H1 (cell line): ENCODE measurements at regions not wholly inside any gene's neighbourhood (a gene's known extent, or its start where the extent isn't known, plus 50 kb on each side); places are given as distances from the start of the nearest gene placed in this dataset.

Experiments used
- CTCF ChIA-PET: fragments of 300-600 bp; sonication (Branson Sonifier 250); formaldehyde crosslinking; loops from one replicate; lab custom pipeline; 2021; ENCODE audit not compliant: partially characterized antibody; lab: Charles Lee
- POLR2A ChIA-PET: fragments of 300-600 bp; sonication (Branson Sonifier 250); formaldehyde crosslinking; loops from one replicate; lab custom pipeline; 2021; ENCODE audit warnings: inconsistent platforms; ENCODE audit not compliant: partially characterized antibody; lab: Charles Lee
- DNase-seq, 2 experiments: peaks; one replicate each; pipeline versions ENCODE4 v3.0.0 to v3.0.0-alpha.2; 2010 to 2022; ENCODE audit warnings: low spot score in 2 of 2, low read depth in 1 of 2, mixed read lengths in 1 of 2
- FAIRE-seq: peaks from 2 replicates; lab custom pipeline; 2011; peaks lifted over from hg19 to GRCh38; lab: Jason Lieb, UNC
- H2AFZ ChIP-seq: 2 replicates; pipeline ENCODE4 v1.8.1; 2012; ENCODE audit warnings: low read length, inconsistent platforms
- H2AK5ac ChIP-seq: 2 replicates; pipeline ENCODE4 v1.6.1; 2013; ENCODE audit warnings: low read depth, low read length
- H2BK120ac ChIP-seq: replicated peaks from 2 replicates; pipeline ENCODE3; 2013; ENCODE audit warnings: low read depth, low read length, inconsistent platforms
- H2BK12ac ChIP-seq: 2 replicates; pipeline ENCODE4 v1.6.1; 2013; ENCODE audit warnings: low read depth, low read length
- H2BK15ac ChIP-seq: 2 replicates; pipeline ENCODE4 v1.6.1; 2013; ENCODE audit warnings: low read length
- H2BK20ac ChIP-seq: 2 replicates; pipeline ENCODE4 v1.6.1; 2013; ENCODE audit warnings: low read length
- H2BK5ac ChIP-seq: 2 replicates; pipeline ENCODE4 v1.6.1; 2013; ENCODE audit warnings: low read depth, low read length
- H3K14ac ChIP-seq: 2 replicates; pipeline ENCODE4 v1.6.1; 2013; ENCODE audit warnings: inconsistent platforms; ENCODE audit not compliant: insufficient read length
- H3K18ac ChIP-seq: 2 replicates; pipeline ENCODE4 v1.6.1; 2013; ENCODE audit warnings: low read length; ENCODE audit errors: extremely low read depth
- H3K23ac ChIP-seq: 2 replicates; pipeline ENCODE4 v1.6.1; 2013; ENCODE audit warnings: inconsistent platforms; ENCODE audit not compliant: insufficient read length
- H3K23me2 ChIP-seq: 2 replicates; pipeline ENCODE4 v1.6.1; 2013; ENCODE audit warnings: low read depth, low read length
- H3K27ac ChIP-seq: 2 replicates; pipeline ENCODE4 v1.6.1; 2011; ENCODE audit warnings: low read depth, low read length, inconsistent platforms
- H3K27me3 ChIP-seq, 4 experiments: replicated peaks in 1 of 4; 1 replicate in 1 of 4; 2 replicates in 3 of 4; pipeline versions ENCODE4 v1.6.1 to v1.8.1; 2011 to 2013; ENCODE audit warnings: low read length in 3 of 4, mild to moderate bottlenecking in 3 of 4, inconsistent platforms in 2 of 4, mixed read lengths in 2 of 4, moderate library complexity in 1 of 4; ENCODE audit not compliant: control insufficient read depth in 3 of 4, insufficient read depth in 3 of 4; ENCODE audit errors: extremely low read depth in 1 of 4
- H3K36me3 ChIP-seq, 4 experiments: 2 replicates each; pipeline versions ENCODE4 v1.6.1 to v1.8.1; 2011 to 2013; ENCODE audit warnings: mild to moderate bottlenecking in 4 of 4, low read length in 3 of 4, moderate library complexity in 2 of 4, control low read depth in 1 of 4, inconsistent platforms in 1 of 4; ENCODE audit not compliant: insufficient read depth in 4 of 4, control insufficient read depth in 2 of 4
- H3K4ac ChIP-seq: replicated peaks from 2 replicates; pipeline ENCODE3; 2013; ENCODE audit warnings: low read length, low read depth, mixed read lengths, inconsistent platforms; ENCODE audit not compliant: insufficient read length
- H3K4me1 ChIP-seq, 4 experiments: replicated peaks in 1 of 4; 1 replicate in 1 of 4; 2 replicates in 3 of 4; pipeline versions ENCODE4 v1.6.1 to v1.8.1; 2011 to 2013; ENCODE audit warnings: low read length in 3 of 4, inconsistent platforms in 2 of 4, mixed read lengths in 1 of 4; ENCODE audit not compliant: insufficient read depth in 4 of 4, control insufficient read depth in 3 of 4
- H3K4me2 ChIP-seq, 2 experiments: 2 replicates each; pipeline versions ENCODE4 v1.6.1 to v1.8.1; 2011 to 2013; ENCODE audit warnings: low read depth in 2 of 2, low read length in 2 of 2, control low read depth in 1 of 2, inconsistent platforms in 1 of 2, mild to moderate bottlenecking in 1 of 2; ENCODE audit not compliant: insufficient read depth in 1 of 2
- H3K4me3 ChIP-seq, 4 experiments: fragments of 200-600, 300-600 bp in 1 of 4; sonication (generic), shearing (Covaris generic), sonication (Bioruptor Twin) in 1 of 4; 2 replicates each; pipeline versions ENCODE4 v1.5.1 to v1.8.1; 2011 to 2016; ENCODE audit warnings: low read length in 4 of 4, low read depth in 3 of 4, control low read depth in 2 of 4, inconsistent platforms in 2 of 4, mild to moderate bottlenecking in 2 of 4, mixed read lengths in 1 of 4, moderate library complexity in 1 of 4; ENCODE audit not compliant: insufficient read depth in 2 of 4; ENCODE audit errors: extremely low read depth in 1 of 4
- H3K56ac ChIP-seq: replicated peaks from 2 replicates; pipeline ENCODE3; 2013; ENCODE audit warnings: low read depth, mild to moderate bottlenecking, mixed read lengths, low read length, inconsistent platforms; ENCODE audit not compliant: insufficient read length
- H3K79me1 ChIP-seq: 2 replicates; pipeline ENCODE4 v1.6.1; 2013; ENCODE audit warnings: low read depth, low read length, control low read depth
- H3K79me2 ChIP-seq, 2 experiments: 2 replicates each; pipeline versions ENCODE4 v1.6.1 to v1.8.1; 2012 to 2013; ENCODE audit warnings: low read length in 2 of 2, mild to moderate bottlenecking in 2 of 2, inconsistent platforms in 1 of 2; ENCODE audit not compliant: insufficient read depth in 2 of 2, control insufficient read depth in 1 of 2
- H3K9ac ChIP-seq, 4 experiments: replicated peaks in 1 of 4; 1 replicate in 1 of 4; 2 replicates in 3 of 4; pipeline versions ENCODE4 v1.6.1 to v1.8.1; 2011 to 2013; ENCODE audit warnings: low read depth in 3 of 4, low read length in 3 of 4, control low read depth in 2 of 4, mild to moderate bottlenecking in 2 of 4, moderate library complexity in 2 of 4, inconsistent platforms in 1 of 4; ENCODE audit errors: extremely low read depth in 1 of 4
- H3K9me3 ChIP-seq, 2 experiments: 2 replicates each; pipeline versions ENCODE4 v1.6.1 to v1.8.1; 2012 to 2013; ENCODE audit warnings: mild to moderate bottlenecking in 2 of 2, moderate library complexity in 2 of 2, control low read depth in 1 of 2, inconsistent platforms in 1 of 2, low read depth in 1 of 2, low read length in 1 of 2, mixed read lengths in 1 of 2; ENCODE audit not compliant: insufficient read depth in 2 of 2
- H4K20me1 ChIP-seq, 2 experiments: replicated peaks in 1 of 2; 2 replicates each; pipeline versions ENCODE3 to v1.8.1; 2011 to 2013; ENCODE audit warnings: inconsistent platforms in 2 of 2, low read length in 2 of 2, mild to moderate bottlenecking in 1 of 2; ENCODE audit not compliant: insufficient read depth in 2 of 2, control insufficient read depth in 1 of 2
- H4K5ac ChIP-seq: 2 replicates; pipeline ENCODE4 v1.6.1; 2013; ENCODE audit warnings: low read length, low read depth, mixed read lengths, inconsistent platforms; ENCODE audit not compliant: insufficient read length
- H4K8ac ChIP-seq: 2 replicates; pipeline ENCODE4 v1.8.0; 2013; ENCODE audit warnings: mild to moderate bottlenecking, moderate library complexity, low read length, inconsistent platforms; ENCODE audit not compliant: insufficient read depth; ENCODE audit errors: extremely low read depth
- H4K91ac ChIP-seq: replicated peaks from 2 replicates; pipeline ENCODE3; 2013; ENCODE audit warnings: low read length, mixed read lengths, inconsistent platforms; ENCODE audit not compliant: insufficient read length
- ATF2 ChIP-seq: IDR thresholded peaks from 2 replicates; pipeline ENCODE4 v1.6.1; 2012; ENCODE audit warnings: low read length, inconsistent platforms
- CEBPB ChIP-seq: IDR thresholded peaks from 2 replicates; pipeline ENCODE4 v1.6.1; 2012; ENCODE audit warnings: low read depth, low read length
- CTBP2 ChIP-seq: IDR thresholded peaks from 2 replicates; pipeline ENCODE4 v1.7.0; 2011; ENCODE audit warnings: borderline replicate concordance, mild to moderate bottlenecking, moderate library complexity, mixed read lengths, low read length; ENCODE audit not compliant: insufficient read depth, insufficient read length
- FOSL1 ChIP-seq: IDR thresholded peaks from 2 replicates; pipeline ENCODE4 v1.6.1; 2011; ENCODE audit warnings: mild to moderate bottlenecking, low read depth, low read length, moderate library complexity; ENCODE audit not compliant: insufficient read depth
- GABPA ChIP-seq: IDR thresholded peaks from 2 replicates; pipeline ENCODE4 v1.6.1; 2011; ENCODE audit warnings: mild to moderate bottlenecking, low read length, moderate library complexity, borderline replicate concordance; ENCODE audit not compliant: insufficient read depth
- RAD21 ChIP-seq, 2 experiments: IDR thresholded peaks in 1 of 2; conservative IDR thresholded peaks in 1 of 2; 2 replicates each; pipeline ENCODE4 v1.6.1; 2011; ENCODE audit warnings: low read depth in 2 of 2, low read length in 2 of 2, improper control_type of control experiment in 1 of 2, inconsistent platforms in 1 of 2, mild to moderate bottlenecking in 1 of 2, moderate library complexity in 1 of 2
- RFX5 ChIP-seq: IDR thresholded peaks from 2 replicates; pipeline ENCODE4 v1.6.1; 2011; ENCODE audit warnings: low read depth, low read length, improper control_type of control experiment, borderline replicate concordance
- RXRA ChIP-seq: IDR thresholded peaks from 2 replicates; pipeline ENCODE4 v1.6.1; 2011; ENCODE audit warnings: low read depth, mild to moderate bottlenecking, low read length, moderate library complexity; ENCODE audit not compliant: insufficient read depth
- SIN3A ChIP-seq, 2 experiments: IDR thresholded peaks in 1 of 2; conservative IDR thresholded peaks in 1 of 2; 2 replicates each; pipeline ENCODE4 v1.6.1; 2011 to 2012; ENCODE audit warnings: low read length in 2 of 2, improper control_type of control experiment in 1 of 2, low read depth in 1 of 2, mild to moderate bottlenecking in 1 of 2
- SP2 ChIP-seq: IDR thresholded peaks from 2 replicates; pipeline ENCODE4 v1.6.1; 2012; ENCODE audit warnings: mild to moderate bottlenecking, low read length, inconsistent platforms
- SP4 ChIP-seq: IDR thresholded peaks from 2 replicates; pipeline ENCODE4 v1.6.1; 2012; ENCODE audit warnings: low read length, inconsistent platforms
- TAF7 ChIP-seq: optimal IDR thresholded peaks from 2 replicates; pipeline ENCODE3; 2011; ENCODE audit warnings: low read depth, mild to moderate bottlenecking, inconsistent platforms, low read length, moderate library complexity, borderline replicate concordance
- WGBS, 2 experiments: shearing (Covaris generic) in 1 of 2; methylation state at CpG; one replicate each; pipeline versions ENCODE4 v1.1.6 to v1.1.7; 2013 to 2015; ENCODE audit warnings: low lambda C conversion rate in 2 of 2, mixed read lengths in 2 of 2, inconsistent platforms in 1 of 2, low coverage in 1 of 2, missing lambda C conversion rate in 1 of 2; ENCODE audit not compliant: insufficient replicate concordance in 2 of 2, insufficient coverage in 1 of 2, insufficient read length in 1 of 2; ENCODE audit errors: extremely low coverage in 1 of 2, missing lambda C conversion rate in 1 of 2; 5-methylcytosine and 5-hydroxymethylcytosine counted together

- no peak overlapping the region for H3K4me2 ChIP-seq
- no peak overlapping the region for H4K8ac ChIP-seq
- H2BK20ac ChIP-seq = no peak overlapping the region
- no peak overlapping the region for H3K27ac ChIP-seq
- H3K4me3 ChIP-seq = no peak overlapping the region
- no peaks in the 10 kb centered on the region for H3K79me2 ChIP-seq
- no peak overlapping the region for H3K23ac ChIP-seq
- no peak overlapping the region for H2BK5ac ChIP-seq
- H2BK120ac ChIP-seq = no peak overlapping the region
- 100% methylated on average over 1 of the region's 2 CpGs; no CpG with 5 or more reads in 1 of the 2 experiments for WGBS, 2 experiments
- no peak overlapping the region for H2AFZ ChIP-seq
- no peak overlapping the region for H3K18ac ChIP-seq
- H2BK15ac ChIP-seq = no peak overlapping the region
- DNase-seq = no peak
- H2BK12ac ChIP-seq = no peak overlapping the region
- H3K79me1 ChIP-seq = no peaks in the 10 kb centered on the region
- H3K9ac ChIP-seq = no peak overlapping the region
- H4K5ac ChIP-seq = no peak overlapping the region
- H3K4ac ChIP-seq = no peak overlapping the region
- H4K20me1 ChIP-seq = no peaks in the 10 kb centered on the region
- H3K56ac ChIP-seq = no peak overlapping the region
- H3K27me3 ChIP-seq = no peaks in the 10 kb centered on the region
- POLR2A ChIA-PET = no interaction called here
- H3K14ac ChIP-seq = no peak overlapping the region
- CTCF ChIA-PET = no interaction called here
- no peaks in the 10 kb centered on the region for H3K9me3 ChIP-seq
- FAIRE-seq = no peak
- H2AK5ac ChIP-seq = no peak overlapping the region
- H4K91ac ChIP-seq = no peak overlapping the region
- H3K4me1 ChIP-seq = no peaks in the 10 kb centered on the region
- H3K36me3 ChIP-seq = no peaks in the 10 kb centered on the region
- H3K23me2 ChIP-seq = no peaks in the 10 kb centered on the region
- TF ChIP-seq TAF7 (no peak), RAD21 (IDR thresholded peaks at IDR 0.05 in 1 of 2, conservative IDR thresholded peaks at IDR 0.05 in 1 of 2; ENCODE audit: low read depth in 2 of 2, low read length in 2 of 2) (no peak), GABPA (no peak), FOSL1 (no peak), RFX5 (no peak), RXRA (no peak), SP4 (no peak), SIN3A (conservative IDR thresholded peaks at IDR 0.05 in 1 of 2, IDR thresholded peaks at IDR 0.05 in 1 of 2; ENCODE audit: low read depth in 1 of 2, low read length in 2 of 2) (no peak), ATF2 (no peak), CEBPB (no peak), CTBP2 (no peak), SP2 (no peak)
Measured at GRCh38 chrX:40224658-40225057, 126.9 kb upstream of the BCOR start.
